LNCAP (cell line): ENCODE measurements at regions not wholly inside any gene's neighbourhood (a gene's known extent, or its start where the extent isn't known, plus 50 kb on each side); places are given as distances from the start of the nearest gene placed in this dataset.

Source experiments
- CTCF ChIP-seq: fragments of 450-650 bp; IDR thresholded peaks from 2 replicates; pipeline ENCODE4 v1.5.1; 2017; ENCODE audit warnings: mild to moderate bottlenecking

GRCh38 chr7:35316549-35316948 lies 62.6 kb upstream of the TBX20 start:
- TF ChIP-seq CTCF = no peak

DNA sequence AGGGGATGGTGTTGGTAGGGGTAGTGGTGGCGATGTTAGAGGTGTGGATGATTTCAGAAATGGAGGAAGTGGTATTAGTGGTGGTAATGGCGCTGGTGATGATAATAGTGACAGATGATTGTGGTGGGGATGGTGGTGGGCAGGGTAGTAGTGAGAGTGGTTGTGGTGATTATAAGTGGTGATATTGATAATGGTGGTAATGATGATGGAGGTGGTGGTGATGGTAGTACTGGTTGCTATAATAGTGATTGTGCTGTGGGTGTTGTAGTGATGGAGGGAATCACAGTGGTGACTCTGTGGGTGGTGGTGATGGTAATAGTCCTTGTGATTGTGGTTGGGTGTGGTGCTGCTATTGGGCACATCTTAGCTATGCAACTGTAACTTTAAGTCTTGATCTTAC lies 61.6 kb upstream of the TBX20 start:
- TF ChIP-seq CTCF = no peak

- no peak for TF ChIP-seq CTCF
Measured at GRCh38 chr7:35314354-35314753, 60.5 kb upstream of the TBX20 start.

DNA sequence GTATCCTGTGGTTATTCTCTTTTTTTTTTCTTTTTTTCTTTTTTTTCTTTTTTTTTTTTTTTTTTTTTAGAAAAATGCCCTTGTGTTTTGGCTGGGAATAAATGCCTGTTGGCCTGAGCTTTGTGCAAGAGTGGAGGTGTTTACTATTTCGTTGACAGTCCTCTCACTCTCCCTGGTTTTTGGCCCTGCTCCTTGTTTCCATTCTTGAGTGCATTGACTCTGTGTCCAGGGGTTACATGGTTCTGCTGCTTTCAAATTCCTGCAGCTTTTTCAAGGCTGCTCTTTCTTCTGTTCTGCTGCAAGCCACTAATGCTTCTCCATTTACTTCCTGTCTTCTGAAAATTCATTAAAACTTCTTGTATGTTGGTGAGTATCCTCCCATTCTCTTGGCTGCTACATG lies 59.7 kb upstream of the TBX20 start:
- no peak for TF ChIP-seq CTCF
